Fibroblast of pulmonary artery (primary cell): ENCODE measurements at regions not wholly inside any gene's neighbourhood (a gene's known extent, or its start where the extent isn't known, plus 50 kb on each side); places are given as distances from the start of the nearest gene placed in this dataset.

ENCODE experiments used
- DNase-seq: peaks from one replicate; pipeline ENCODE4 v3.0.0-alpha.2; 2010; ENCODE audit warnings: low read depth
- H3K4me3 ChIP-seq: replicated peaks from 2 replicates; pipeline ENCODE4 v1.5.1; 2011; ENCODE audit warnings: low read depth, mild to moderate bottlenecking, control low read depth, low read length, moderate library complexity
- CTCF ChIP-seq: IDR thresholded peaks from 2 replicates; pipeline ENCODE4 v1.5.1; 2011; ENCODE audit warnings: mild to moderate bottlenecking, control low read depth, low read length, inconsistent platforms; ENCODE audit errors: missing control alignments

- H3K4me3 ChIP-seq: no peak overlapping the region
- DNase-seq: no peak
- no peak for TF ChIP-seq CTCF
Measured at GRCh38 chr5:110359221-110359620, 367.2 kb downstream of the TMEM232 start.

GRCh38 chr5:110361471-110361870 is 365.0 kb downstream of the TMEM232 start:
- TF ChIP-seq CTCF: no peak

GRCh38 chr5:110362261-110362660 is 364.2 kb downstream of the TMEM232 start:
- no peak for DNase-seq
- H3K4me3 ChIP-seq: no peak overlapping the region
- no peak for TF ChIP-seq CTCF

More at GRCh38 chr5:110361471-110361870, 365.0 kb downstream of the TMEM232 start:
- no peak overlapping the region for H3K4me3 ChIP-seq
- no peak for DNase-seq

- no peak for TF ChIP-seq CTCF
- no peak for DNase-seq
- H3K4me3 ChIP-seq: no peak overlapping the region
Measured at GRCh38 chr5:110366716-110367115, 359.8 kb downstream of the TMEM232 start.
